ENCODE measurements at regions not wholly inside any gene's neighbourhood (a gene's known extent, or its start where the extent isn't known, plus 50 kb on each side); places are given as distances from the start of the nearest gene placed in this dataset.

DNA sequence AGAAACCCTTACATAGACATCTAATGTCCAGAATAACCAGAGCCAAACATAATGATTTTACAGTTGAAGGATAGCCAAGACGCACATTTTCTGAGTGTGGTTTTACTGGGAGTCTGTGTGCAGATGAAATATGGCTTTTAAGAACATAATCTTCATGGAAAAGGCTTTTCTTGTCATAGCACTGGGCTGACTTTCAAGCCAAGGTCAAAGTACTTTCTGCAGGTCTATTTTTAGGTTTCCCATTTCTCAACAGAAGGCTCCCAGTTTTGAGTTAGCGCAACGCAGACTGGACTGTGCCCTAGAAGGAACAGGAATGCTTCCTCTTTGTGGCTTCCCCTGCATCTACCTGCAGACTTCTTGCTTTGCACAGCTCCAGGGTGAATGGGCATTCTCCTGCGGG is 92.3 kb upstream of the UPP2 start:
- DNase-seq (ENCODE audit: extremely low read depth in 1 of 2, low read depth in 1 of 2) = no peak

GRCh38 chr2:158006961-158007719 is 94.5 kb upstream of the UPP2 start:
- no peak for DNase-seq (ENCODE audit: extremely low read depth in 1 of 2, low read depth in 1 of 2)

GRCh38 chr2:158004126-158004764 is 97.4 kb upstream of the UPP2 start:
- no peak for DNase-seq (ENCODE audit: extremely low read depth in 1 of 2, low read depth in 1 of 2)

GRCh38 chr2:158002079-158002478 is 99.6 kb upstream of the UPP2 start:
- no peak for DNase-seq (ENCODE audit: extremely low read depth in 1 of 2, low read depth in 1 of 2)

- DNase-seq (ENCODE audit: extremely low read depth in 1 of 2, low read depth in 1 of 2) = no peak
Observed at GRCh38 chr2:157996799-157997198, 104.9 kb upstream of the UPP2 start.

DNA sequence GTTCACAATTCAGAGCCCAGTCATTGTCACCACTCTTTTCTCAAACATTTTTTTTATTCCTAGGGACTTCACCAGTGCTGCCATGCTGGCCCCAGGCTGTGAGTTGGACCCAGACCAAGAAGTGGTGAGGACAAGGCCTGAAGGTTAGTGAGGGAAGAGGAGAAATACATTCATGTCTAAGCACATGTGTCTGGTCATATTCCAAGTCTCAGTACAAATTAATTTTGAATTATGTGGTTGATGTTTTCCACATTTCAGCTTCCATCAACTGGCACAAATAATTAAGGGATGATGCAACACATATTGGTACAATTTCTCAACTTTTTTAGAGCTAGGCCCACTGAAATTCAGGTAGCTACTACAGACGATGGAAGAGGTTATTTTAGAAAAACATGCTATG is 106.6 kb upstream of the UPP2 start:
- DNase-seq (ENCODE audit: extremely low read depth in 1 of 2, low read depth in 1 of 2) = no peak

- no peak for DNase-seq (ENCODE audit: extremely low read depth in 1 of 2, low read depth in 1 of 2)
Observed at GRCh38 chr2:157991932-157992331, 109.7 kb upstream of the UPP2 start.

GRCh38 chr2:157990173-157990572 is 111.5 kb upstream of the UPP2 start:
- DNase-seq (ENCODE audit: extremely low read depth in 1 of 2, low read depth in 1 of 2) = no peak

DNA sequence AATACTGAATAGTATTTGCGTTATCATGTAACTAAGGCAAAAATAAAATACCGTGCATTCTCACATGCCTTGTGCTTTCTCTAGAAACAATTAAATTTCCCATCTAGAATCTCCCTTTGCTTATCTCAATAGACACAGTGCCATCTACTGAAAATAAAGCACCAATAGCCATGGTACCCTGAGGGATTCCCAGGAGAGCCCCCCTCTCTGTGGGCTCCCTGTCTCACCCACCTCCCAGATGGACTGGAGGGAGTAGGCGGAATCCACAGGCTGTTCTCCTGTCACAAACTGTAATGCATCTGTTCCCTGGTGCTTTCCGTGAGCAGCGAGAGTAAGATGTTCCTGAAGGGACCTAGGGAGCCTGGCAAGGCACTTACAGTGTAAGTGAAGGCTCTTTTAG is 112.4 kb upstream of the UPP2 start:
- DNase-seq (ENCODE audit: extremely low read depth in 1 of 2, low read depth in 1 of 2) = no peak

- DNase-seq (ENCODE audit: extremely low read depth in 1 of 2, low read depth in 1 of 2) = no peak
Observed at GRCh38 chr2:157986761-157987160, 110.6 kb upstream of the ACVR1 start.

GRCh38 chr2:157984866-157985265 is 108.7 kb upstream of the ACVR1 start:
- DNase-seq (ENCODE audit: extremely low read depth in 1 of 2, low read depth in 1 of 2) = no peak

DNA sequence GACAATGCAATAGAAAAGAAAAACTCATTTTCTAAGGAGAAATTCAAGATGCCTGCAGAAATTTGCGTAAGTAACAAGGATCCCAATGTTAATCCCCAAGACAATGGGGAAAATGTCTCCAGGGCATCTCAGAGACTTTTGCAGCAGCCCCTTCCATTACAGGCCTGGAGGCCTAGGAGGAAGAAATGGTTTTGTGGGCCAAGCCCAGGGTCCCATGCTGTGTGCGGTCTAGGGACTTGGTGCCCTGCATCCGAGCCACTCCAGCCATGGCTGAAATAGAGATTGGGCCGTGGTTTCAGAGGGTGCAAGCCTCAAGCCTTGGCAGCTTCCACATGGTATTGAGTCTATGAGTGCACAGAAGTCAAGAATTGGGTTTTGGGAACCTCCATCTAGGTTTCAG is 103.9 kb upstream of the ACVR1 start:
- DNase-seq (ENCODE audit: extremely low read depth in 1 of 2, low read depth in 1 of 2) = no peak

DNA sequence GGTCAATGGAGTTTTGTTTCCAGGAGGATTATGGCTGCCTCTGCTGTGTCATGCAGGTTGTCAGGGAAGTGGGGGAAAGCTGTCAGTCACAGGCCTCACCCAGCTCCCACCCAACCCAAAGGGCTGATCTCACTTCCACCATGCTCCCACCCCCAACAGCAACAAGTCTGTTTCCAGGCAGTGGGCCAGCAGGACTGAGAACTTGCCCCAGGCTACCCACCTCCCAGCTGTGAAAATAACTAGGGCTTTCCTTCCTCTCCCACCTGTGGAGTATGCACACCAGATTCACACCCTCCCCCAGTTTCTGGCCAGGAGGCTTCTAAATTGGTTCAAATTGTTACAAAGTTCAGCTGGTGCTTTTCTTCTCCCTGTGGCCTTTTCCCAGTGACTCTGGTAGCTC is 95.6 kb upstream of the ACVR1 start:
- no peak for DNase-seq (ENCODE audit: extremely low read depth in 1 of 2, low read depth in 1 of 2)

DNA sequence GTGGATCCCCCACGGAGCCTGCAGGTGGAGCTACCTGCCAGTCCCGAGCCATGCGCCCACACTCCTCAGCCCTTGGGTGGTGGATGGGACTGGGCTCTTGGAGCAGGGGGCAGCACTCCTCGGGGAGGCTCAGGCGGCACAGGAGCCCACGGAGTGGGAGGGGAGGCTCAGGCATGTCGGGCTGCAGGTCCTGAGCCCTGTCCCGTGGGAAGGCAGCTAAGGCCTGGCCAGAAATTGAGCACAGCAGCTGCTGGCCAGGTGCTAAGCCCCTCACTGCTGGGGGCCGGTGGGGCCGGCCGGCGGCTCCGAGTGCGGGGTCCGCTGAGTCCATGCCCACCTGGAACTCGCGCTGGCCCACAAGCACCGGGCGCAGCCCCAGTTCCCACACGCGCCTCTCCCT is 91.7 kb upstream of the ACVR1 start:
- no peak for DNase-seq (ENCODE audit: extremely low read depth in 1 of 2, low read depth in 1 of 2)

GRCh38 chr2:157959249-157959648 is 83.1 kb upstream of the ACVR1 start:
- DNase-seq (ENCODE audit: extremely low read depth in 1 of 2, low read depth in 1 of 2) = no peak

DNA sequence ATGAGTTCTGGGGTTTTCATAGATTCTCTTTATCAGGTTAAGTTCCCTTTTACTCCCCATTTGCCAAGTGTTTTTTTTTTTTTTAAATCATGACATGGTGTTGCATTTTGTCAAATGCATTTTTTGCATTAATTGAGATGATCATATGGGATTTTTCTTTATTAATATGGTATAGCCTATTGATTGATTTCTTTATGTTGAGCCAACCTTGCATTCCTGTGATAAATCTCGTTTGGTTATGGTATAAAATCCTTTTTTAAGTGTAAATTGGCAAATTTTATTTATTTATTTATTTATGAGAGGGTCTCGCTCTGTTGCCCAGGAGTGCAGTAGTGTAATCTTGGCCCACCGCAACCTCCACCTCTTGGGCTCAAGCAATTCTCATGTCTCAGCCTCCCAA is 81.5 kb upstream of the ACVR1 start:
- DNase-seq (ENCODE audit: extremely low read depth in 1 of 2, low read depth in 1 of 2) = no peak

DNA sequence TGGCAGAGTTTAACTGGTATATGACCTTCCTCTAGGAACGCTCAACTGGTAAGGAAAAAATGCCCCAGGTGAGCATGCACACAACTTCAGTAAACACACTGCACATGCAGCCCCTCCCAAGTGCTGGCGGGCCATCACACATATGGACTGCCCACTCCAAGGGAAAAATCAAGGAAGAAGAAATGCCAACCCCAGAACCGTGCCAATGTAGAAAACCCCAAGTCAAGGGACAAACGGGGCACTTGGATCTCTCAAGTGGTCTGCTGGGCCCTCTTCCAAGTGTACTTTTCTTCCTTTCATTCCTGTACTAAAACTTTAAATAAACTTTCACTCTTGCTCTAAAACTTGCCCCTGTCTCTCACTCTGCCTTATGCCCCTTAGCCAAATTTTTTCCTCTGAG is 76.4 kb upstream of the ACVR1 start:
- no peak for DNase-seq (ENCODE audit: extremely low read depth in 1 of 2, low read depth in 1 of 2)

DNA sequence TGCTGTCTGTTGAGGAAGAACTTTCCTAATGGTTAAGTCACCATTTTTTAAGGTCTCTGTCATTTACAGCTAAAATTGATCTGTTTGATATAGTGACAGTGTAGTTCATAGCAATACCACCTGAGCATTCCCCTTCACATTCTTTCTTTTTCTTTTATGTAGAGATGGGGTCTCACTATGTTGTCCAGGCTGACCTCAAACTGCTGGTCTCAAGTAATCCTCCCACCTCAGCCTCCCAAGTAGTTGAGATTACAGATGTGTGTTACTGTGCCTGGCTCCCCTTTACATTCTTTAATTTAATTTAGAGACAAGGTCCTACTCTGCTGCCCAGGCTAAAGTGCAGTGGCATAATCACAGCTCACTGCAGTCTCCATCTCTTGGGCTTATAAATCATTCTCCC is 72.7 kb upstream of the ACVR1 start:
- DNase-seq (ENCODE audit: extremely low read depth in 1 of 2, low read depth in 1 of 2) = no peak

DNA sequence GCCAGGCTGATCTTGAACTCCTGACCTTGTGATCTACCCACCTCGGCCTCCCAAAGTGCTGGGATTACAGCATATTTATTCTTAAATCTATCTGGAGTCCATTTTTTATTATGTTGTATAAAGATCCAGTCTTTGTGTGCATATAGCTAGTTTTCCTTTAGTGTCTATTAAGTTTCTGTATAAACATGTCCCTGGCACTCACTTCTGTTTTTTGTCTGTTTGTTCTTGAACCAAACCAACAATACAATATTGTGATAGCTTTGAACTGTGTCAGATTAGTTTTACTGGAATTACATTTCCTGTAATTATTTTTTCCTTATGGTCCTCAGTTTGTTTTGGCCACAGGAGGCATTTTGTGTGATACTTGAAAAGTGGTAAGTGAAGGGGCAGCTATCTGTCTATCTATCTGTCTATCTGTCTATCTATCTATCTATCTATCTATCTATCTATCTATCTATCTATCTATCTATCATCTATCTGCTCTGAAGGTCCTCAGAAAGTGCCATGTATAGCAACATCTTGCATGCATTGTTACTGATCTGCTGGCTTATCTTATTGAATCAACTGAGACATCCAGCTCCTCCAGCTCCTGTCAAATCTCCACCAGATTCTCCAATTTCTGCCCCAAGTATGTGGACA is 70.9 kb upstream of the ACVR1 start:
- DNase-seq (ENCODE audit: extremely low read depth in 1 of 2, low read depth in 1 of 2) = no peak

- DNase-seq (ENCODE audit: extremely low read depth in 1 of 2, low read depth in 1 of 2) = no peak
Observed at GRCh38 chr2:157940024-157940423, 63.9 kb upstream of the ACVR1 start.

DNA sequence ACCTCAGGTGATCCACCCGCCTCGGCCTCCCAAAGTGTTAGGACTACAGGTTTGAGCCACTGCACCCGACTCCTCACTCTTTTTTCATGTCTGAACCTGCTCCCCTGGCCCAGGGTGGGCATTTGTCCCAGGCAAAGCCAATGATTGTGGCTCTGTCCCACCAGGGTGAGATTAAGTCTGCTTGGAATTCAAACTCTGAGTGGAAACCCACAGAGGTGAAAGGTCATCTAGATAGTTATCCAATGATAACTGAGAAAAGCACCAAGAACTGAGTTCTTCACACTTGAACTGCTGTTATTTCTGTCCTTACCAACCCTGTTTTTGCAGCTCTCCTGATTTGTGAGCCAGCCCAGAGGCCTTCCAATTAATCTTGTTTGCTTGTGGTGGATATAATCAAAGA is 62.4 kb upstream of the ACVR1 start:
- DNase-seq (ENCODE audit: extremely low read depth in 1 of 2, low read depth in 1 of 2) = no peak

- DNase-seq (ENCODE audit: extremely low read depth in 1 of 2, low read depth in 1 of 2) = no peak
Observed at GRCh38 chr2:157936406-157936805, 60.3 kb upstream of the ACVR1 start.

Measured in activated CD8-positive, alpha-beta memory T cell treated with anti-CD3 and anti-CD28 coated beads for 1 hour (primary cell).